Endothelial cell of umbilical vein (primary cell): ENCODE measurements at regions not wholly inside any gene's neighbourhood (a gene's known extent, or its start where the extent isn't known, plus 50 kb on each side); places are given as distances from the start of the nearest gene placed in this dataset.

Experiments
- BruUV-seq: library from RNA; stranded (reverse); fragments of 400-500 nt; replicated peaks from 2 replicates; lab custom pipeline; 2021; lab: Mats Ljungman, UMichigan
- CTCF ChIA-PET: fragments of 300-600, 350-600 bp; sonication (Branson Sonifier 250); formaldehyde crosslinking; loops from one replicate; lab custom pipeline; 2021; ENCODE audit warnings: antibody characterized with exemption, inconsistent platforms; lab: Charles Lee
- POLR2A ChIA-PET: fragments of 300-600, 350-600 bp; sonication (Branson Sonifier 250); formaldehyde crosslinking; loops from one replicate; lab custom pipeline; 2021; ENCODE audit warnings: antibody characterized with exemption, inconsistent platforms; lab: Charles Lee
- DNase-seq: peaks from one replicate; pipeline ENCODE4 v3.0.0-alpha.2; 2011; ENCODE audit warnings: low read depth, low spot score
- FAIRE-seq: peaks from 2 replicates; lab custom pipeline; 2011; peaks lifted over from hg19 to GRCh38; lab: Jason Lieb, UNC
- H2AFZ ChIP-seq: 2 replicates; pipeline ENCODE4 v1.6.0; 2012; ENCODE audit warnings: low read depth, low read length, control low read depth, inconsistent platforms
- H3K27ac ChIP-seq: 2 replicates; pipeline ENCODE4 v1.5.1; 2011; ENCODE audit warnings: low read depth, mild to moderate bottlenecking, control low read depth, low read length, moderate library complexity; ENCODE audit not compliant: insufficient read depth
- H3K27me3 ChIP-seq, 2 experiments: 2 replicates each; pipeline versions ENCODE4 v1.6.0 to v1.6.1; 2011; ENCODE audit warnings: low read length in 2 of 2, mixed read lengths in 1 of 2; ENCODE audit not compliant: control insufficient read depth in 2 of 2, insufficient read depth in 2 of 2
- H3K36me3 ChIP-seq, 2 experiments: 2 replicates in 1 of 2; 3 replicates in 1 of 2; pipeline ENCODE4 v1.5.1; 2011; ENCODE audit warnings: low read length in 2 of 2, mild to moderate bottlenecking in 1 of 2, moderate library complexity in 1 of 2; ENCODE audit not compliant: control insufficient read depth in 2 of 2, insufficient read depth in 2 of 2; ENCODE audit errors: extremely low read depth in 1 of 2
- H3K4me1 ChIP-seq: 3 replicates; pipeline ENCODE4 v1.5.1; 2011; ENCODE audit warnings: mild to moderate bottlenecking, low read length; ENCODE audit not compliant: control insufficient read depth, insufficient read depth; ENCODE audit errors: extremely low read depth
- H3K4me2 ChIP-seq: 2 replicates; pipeline ENCODE4 v1.6.1; 2011; ENCODE audit warnings: low read length, control low read depth, mixed read lengths; ENCODE audit not compliant: insufficient read depth
- H3K4me3 ChIP-seq, 3 experiments: fragments of 200-600 bp in 1 of 3; sonication (generic), shearing (Covaris generic) in 1 of 3; replicated peaks in 1 of 3; 2 replicates each; pipeline ENCODE4 v1.5.1; 2011 to 2016; ENCODE audit warnings: control low read depth in 3 of 3, low read length in 3 of 3, mild to moderate bottlenecking in 2 of 3, inconsistent platforms in 1 of 3, low read depth in 1 of 3, moderate library complexity in 1 of 3; ENCODE audit not compliant: insufficient read depth in 1 of 3
- H3K79me2 ChIP-seq: 2 replicates; pipeline ENCODE4 v1.6.0; 2012; ENCODE audit warnings: low read length, inconsistent platforms; ENCODE audit not compliant: control insufficient read depth, insufficient read depth
- H3K9ac ChIP-seq: replicated peaks from 2 replicates; pipeline ENCODE3; 2011; ENCODE audit warnings: low read length, control low read depth; ENCODE audit not compliant: insufficient read depth; ENCODE audit errors: extremely low read depth
- H3K9me1 ChIP-seq: replicated peaks from 3 replicates; pipeline ENCODE4 v1.6.0; 2011; ENCODE audit warnings: mild to moderate bottlenecking, low read length; ENCODE audit not compliant: control insufficient read depth, insufficient read depth; ENCODE audit errors: extremely low read depth
- H3K9me3 ChIP-seq: replicated peaks from 2 replicates; pipeline ENCODE4 v1.5.1; 2012; ENCODE audit warnings: low read length, inconsistent platforms; ENCODE audit not compliant: control insufficient read depth, insufficient read depth
- H4K20me1 ChIP-seq: replicated peaks from 2 replicates; pipeline ENCODE3; 2011; ENCODE audit warnings: mild to moderate bottlenecking, low read length; ENCODE audit not compliant: control insufficient read depth, insufficient read depth; ENCODE audit errors: extremely low read depth
- CTCF ChIP-seq, 2 donors: IDR thresholded peaks; 1 replicate in 1 of 2; 2 replicates in 1 of 2; pipeline ENCODE4 v1.5.1; 2011; ENCODE audit warnings: low read length in 2 of 2, mild to moderate bottlenecking in 2 of 2, moderate library complexity in 2 of 2, control low read depth in 1 of 2, inconsistent platforms in 1 of 2, low read depth in 1 of 2; ENCODE audit not compliant: insufficient read depth in 1 of 2; ENCODE audit errors: extremely low read depth in 1 of 2
- EZH2 ChIP-seq: IDR thresholded peaks from 2 replicates; pipeline ENCODE4 v1.6.1; 2012; ENCODE audit warnings: borderline replicate concordance, low read depth, mild to moderate bottlenecking, moderate library complexity, low read length, inconsistent platforms; ENCODE audit not compliant: severe bottlenecking
- FOS ChIP-seq: IDR thresholded peaks from 2 replicates; pipeline ENCODE4 v1.6.1; 2011; ENCODE audit warnings: mild to moderate bottlenecking, low read length, moderate library complexity, borderline replicate concordance; ENCODE audit not compliant: insufficient read depth
- GATA2 ChIP-seq: IDR thresholded peaks from 2 replicates; pipeline ENCODE4 v1.7.0; 2011; ENCODE audit warnings: low read depth, mild to moderate bottlenecking, moderate library complexity, mixed read lengths, low read length; ENCODE audit not compliant: insufficient read length, insufficient read depth
- JUN ChIP-seq: IDR thresholded peaks from 2 replicates; pipeline ENCODE4 v1.6.1; 2011; ENCODE audit warnings: borderline replicate concordance, low read depth; ENCODE audit not compliant: insufficient read length, insufficient read depth
- MAX ChIP-seq: IDR thresholded peaks from 2 replicates; pipeline ENCODE4 v1.6.1; 2011; ENCODE audit not compliant: insufficient read depth, insufficient read length
- MYC ChIP-seq: IDR thresholded peaks from one replicate; pipeline ENCODE4 v1.6.1; 2011; ENCODE audit warnings: mild to moderate bottlenecking, low read depth, low read length
- POLR2A ChIP-seq: IDR thresholded peaks from 2 replicates; pipeline ENCODE4 v1.6.1; 2012; ENCODE audit warnings: low read depth, mild to moderate bottlenecking, control low read depth, low read length
- POLR2AphosphoS5 ChIP-seq: IDR thresholded peaks from 2 replicates; pipeline ENCODE4 v1.6.1; 2012; ENCODE audit warnings: low read depth, mild to moderate bottlenecking, control low read depth, low read length, moderate library complexity; ENCODE audit not compliant: insufficient read depth
- dilution Hi-C: fragments of 300-500 bp; cut with MboI; formaldehyde crosslinking; loops from one replicate; pipeline ENCODE4 v1.15.0; 2019; ENCODE audit warnings: low sequenced_read_pairs; ENCODE audit not compliant: extremely low pct_ligation_motif_present
- intact Hi-C: fragments of 100-400 bp; cut with micrococcal nuclease; formaldehyde crosslinking; loops from one replicate; pipeline ENCODE4 v1.10.0; 2022

GRCh38 chr6:44676826-44677433 lies 289.4 kb downstream of the CDC5L start:
- Histone ChIP-seq H3K4me1 (no peaks in the 10 kb centered on the region), H2AFZ (no peak overlapping the region), H3K9me3 (no peaks in the 10 kb centered on the region), H3K4me2 (no peak overlapping the region), H3K27ac (no peak overlapping the region), H3K27me3 (no peaks in the 10 kb centered on the region), H3K9me1 (no peaks in the 10 kb centered on the region), H3K36me3 (no peaks in the 10 kb centered on the region), H3K79me2 (no peaks in the 10 kb centered on the region), H3K4me3 (no peak overlapping the region), H4K20me1 (no peaks in the 10 kb centered on the region), H3K9ac (no peak overlapping the region)
- TF ChIP-seq EZH2, result no peak
- TF ChIP-seq CTCF (IDR thresholded peaks at IDR 0.05; ENCODE audit: extremely low read depth in 1 of 2, insufficient read depth in 1 of 2, low read depth in 1 of 2, low read length in 2 of 2), result no peak
- no peak for TF ChIP-seq POLR2AphosphoS5
- no peak for TF ChIP-seq POLR2A
- TF ChIP-seq JUN, result no peak
- no peak for TF ChIP-seq MYC
- TF ChIP-seq GATA2, result no peak
- TF ChIP-seq FOS, result no peak
- TF ChIP-seq MAX, result no peak
- no peak for DNase-seq
- ChIA-PET CTCF (interaction anchor here (0.8 kb wide), 1 partner anchor 9 kb away, joined by 3 read pairs; no protein-coding TSS in a partner anchor), POLR2A (no interaction called here)
- intact Hi-C loops (no loop called here), dilution Hi-C loops (no loop called here)
- no peak for FAIRE-seq
- BruUV-seq, result no TSS peak
